BJ (cell line): ENCODE measurements at regions not wholly inside any gene's neighbourhood (a gene's known extent, or its start where the extent isn't known, plus 50 kb on each side); places are given as distances from the start of the nearest gene placed in this dataset.

Experiments used
- CTCF ChIA-PET: fragments of 350-600 bp; formaldehyde crosslinking; extraction: SDS; loops from one replicate; lab custom pipeline; 2021; ENCODE audit warnings: antibody characterized with exemption, inconsistent platforms; lab: Yijun Ruan, JAX
- POLR2A ChIA-PET: fragments of 300-600 bp; sonication (Branson Sonifier 250); formaldehyde crosslinking; extraction: SDS; loops from one replicate; lab custom pipeline; 2021; ENCODE audit warnings: antibody characterized with exemption; lab: Charles Lee
- DNase-seq: peaks from one replicate; pipeline ENCODE4 v3.0.0-alpha.2; 2011; ENCODE audit warnings: low read depth
- H3K27me3 ChIP-seq: 2 replicates; pipeline ENCODE4 v1.6.0; 2011; ENCODE audit warnings: low read length; ENCODE audit not compliant: control insufficient read depth, insufficient read depth
- H3K36me3 ChIP-seq: 2 replicates; pipeline ENCODE4 v1.5.1; 2011; ENCODE audit warnings: low read length; ENCODE audit not compliant: control insufficient read depth, insufficient read depth
- H3K4me3 ChIP-seq: 2 replicates; pipeline ENCODE4 v1.5.1; 2011; ENCODE audit warnings: low read depth, mild to moderate bottlenecking, control low read depth, low read length
- CTCF ChIP-seq: IDR thresholded peaks from 2 replicates; pipeline ENCODE4 v1.5.1; 2011; ENCODE audit warnings: low read depth, mild to moderate bottlenecking, control low read depth, inconsistent platforms, low read length, moderate library complexity; ENCODE audit not compliant: insufficient read depth

- POLR2A ChIA-PET: no interaction called here
- no peak for TF ChIP-seq CTCF
- DNase-seq: no peak
- Histone ChIP-seq H3K4me3 (no peak overlapping the region), H3K36me3 (no peaks in the 10 kb centered on the region), H3K27me3 (no peaks in the 10 kb centered on the region)
- CTCF ChIA-PET: no interaction called here
Observed at GRCh38 chr12:28618772-28619171, 428.5 kb downstream of the CCDC91 start.

- Histone ChIP-seq H3K27me3 (0 out of 2 replicates have a peak, but pooled peaks cover 2% of the 10 kb centered on the region), H3K4me3 (no peak overlapping the region), H3K36me3 (no peaks in the 10 kb centered on the region)
- ChIA-PET CTCF (no interaction called here), POLR2A (no interaction called here)
- no peak for DNase-seq
- no peak for TF ChIP-seq CTCF
Observed at GRCh38 chr12:28620281-28620680, 430.0 kb downstream of the CCDC91 start.

GRCh38 chr12:28622406-28622805 lies 432.1 kb downstream of the CCDC91 start:
- DNase-seq: peak; percentile 2
- ChIA-PET CTCF (interaction anchor here (0.8 kb wide), 1 partner anchor 22 kb away, joined by 3 read pairs; no protein-coding TSS in a partner anchor), POLR2A (no interaction called here)
- no peaks in the 10 kb centered on the region for H3K36me3 ChIP-seq
- no peak overlapping the region for H3K4me3 ChIP-seq
- 0 out of 2 replicates have a peak, but pooled peaks cover 2% of the 10 kb centered on the region for H3K27me3 ChIP-seq
- no peak for TF ChIP-seq CTCF

- CTCF ChIA-PET: no interaction called here
- no peak for TF ChIP-seq CTCF
- no peaks in the 10 kb centered on the region for H3K36me3 ChIP-seq
- no peak for DNase-seq
- H3K27me3 ChIP-seq: 0 out of 2 replicates have a peak, but pooled peaks cover 2% of the 10 kb centered on the region
- H3K4me3 ChIP-seq: no peak overlapping the region
- POLR2A ChIA-PET: no interaction called here
Observed at GRCh38 chr12:28626504-28626903, 436.2 kb downstream of the CCDC91 start.

GRCh38 chr12:28629691-28630090 lies 439.4 kb downstream of the CCDC91 start:
- ChIA-PET POLR2A (no interaction called here), CTCF (no interaction called here)
- no peaks in the 10 kb centered on the region for H3K27me3 ChIP-seq

More at GRCh38 chr12:28629691-28630090, 439.4 kb downstream of the CCDC91 start:
- no peaks in the 10 kb centered on the region for H3K36me3 ChIP-seq
- no peak overlapping the region for H3K4me3 ChIP-seq
- no peak for DNase-seq
- no peak for TF ChIP-seq CTCF
